WI38 (cell line): ENCODE measurements at regions not wholly inside any gene's neighbourhood (a gene's known extent, or its start where the extent isn't known, plus 50 kb on each side); places are given as distances from the start of the nearest gene placed in this dataset.

Experiments
- H3K4me3 ChIP-seq: 2 replicates; pipeline ENCODE4 v1.5.1; 2011; ENCODE audit warnings: low read depth, mild to moderate bottlenecking, control low read depth, low read length
- CTCF ChIP-seq: IDR thresholded peaks from 2 replicates; pipeline ENCODE4 v1.5.1; 2012; ENCODE audit warnings: low read depth, mild to moderate bottlenecking, control low read depth, low read length

GRCh38 chr7:155862123-155862892, 50.0 kb upstream of the SHH start:
- no peak overlapping the region for H3K4me3 ChIP-seq
- TF ChIP-seq CTCF = no peak
